H1 (cell line): ENCODE measurements at regions not wholly inside any gene's neighbourhood (a gene's known extent, or its start where the extent isn't known, plus 50 kb on each side); places are given as distances from the start of the nearest gene placed in this dataset.

ENCODE experiments used
- CTCF ChIA-PET: fragments of 300-600 bp; sonication (Branson Sonifier 250); formaldehyde crosslinking; loops from one replicate; lab custom pipeline; 2021; ENCODE audit not compliant: partially characterized antibody; lab: Charles Lee
- POLR2A ChIA-PET: fragments of 300-600 bp; sonication (Branson Sonifier 250); formaldehyde crosslinking; loops from one replicate; lab custom pipeline; 2021; ENCODE audit warnings: inconsistent platforms; ENCODE audit not compliant: partially characterized antibody; lab: Charles Lee
- DNase-seq, 2 experiments: peaks; one replicate each; pipeline versions ENCODE4 v3.0.0 to v3.0.0-alpha.2; 2010 to 2022; ENCODE audit warnings: low spot score in 2 of 2, low read depth in 1 of 2, mixed read lengths in 1 of 2
- FAIRE-seq: peaks from 2 replicates; lab custom pipeline; 2011; peaks lifted over from hg19 to GRCh38; lab: Jason Lieb, UNC
- H2AFZ ChIP-seq: 2 replicates; pipeline ENCODE4 v1.8.1; 2012; ENCODE audit warnings: low read length, inconsistent platforms
- H2AK5ac ChIP-seq: 2 replicates; pipeline ENCODE4 v1.6.1; 2013; ENCODE audit warnings: low read depth, low read length
- H2BK120ac ChIP-seq: replicated peaks from 2 replicates; pipeline ENCODE3; 2013; ENCODE audit warnings: low read depth, low read length, inconsistent platforms
- H2BK12ac ChIP-seq: 2 replicates; pipeline ENCODE4 v1.6.1; 2013; ENCODE audit warnings: low read depth, low read length
- H2BK15ac ChIP-seq: 2 replicates; pipeline ENCODE4 v1.6.1; 2013; ENCODE audit warnings: low read length
- H2BK20ac ChIP-seq: 2 replicates; pipeline ENCODE4 v1.6.1; 2013; ENCODE audit warnings: low read length
- H2BK5ac ChIP-seq: 2 replicates; pipeline ENCODE4 v1.6.1; 2013; ENCODE audit warnings: low read depth, low read length
- H3K14ac ChIP-seq: 2 replicates; pipeline ENCODE4 v1.6.1; 2013; ENCODE audit warnings: inconsistent platforms; ENCODE audit not compliant: insufficient read length
- H3K18ac ChIP-seq: 2 replicates; pipeline ENCODE4 v1.6.1; 2013; ENCODE audit warnings: low read length; ENCODE audit errors: extremely low read depth
- H3K23ac ChIP-seq: 2 replicates; pipeline ENCODE4 v1.6.1; 2013; ENCODE audit warnings: inconsistent platforms; ENCODE audit not compliant: insufficient read length
- H3K23me2 ChIP-seq: 2 replicates; pipeline ENCODE4 v1.6.1; 2013; ENCODE audit warnings: low read depth, low read length
- H3K27ac ChIP-seq: 2 replicates; pipeline ENCODE4 v1.6.1; 2011; ENCODE audit warnings: low read depth, low read length, inconsistent platforms
- H3K27me3 ChIP-seq, 4 experiments: replicated peaks in 1 of 4; 1 replicate in 1 of 4; 2 replicates in 3 of 4; pipeline versions ENCODE4 v1.6.1 to v1.8.1; 2011 to 2013; ENCODE audit warnings: low read length in 3 of 4, mild to moderate bottlenecking in 3 of 4, inconsistent platforms in 2 of 4, mixed read lengths in 2 of 4, moderate library complexity in 1 of 4; ENCODE audit not compliant: control insufficient read depth in 3 of 4, insufficient read depth in 3 of 4; ENCODE audit errors: extremely low read depth in 1 of 4
- H3K36me3 ChIP-seq, 4 experiments: 2 replicates each; pipeline versions ENCODE4 v1.6.1 to v1.8.1; 2011 to 2013; ENCODE audit warnings: mild to moderate bottlenecking in 4 of 4, low read length in 3 of 4, moderate library complexity in 2 of 4, control low read depth in 1 of 4, inconsistent platforms in 1 of 4; ENCODE audit not compliant: insufficient read depth in 4 of 4, control insufficient read depth in 2 of 4
- H3K4ac ChIP-seq: replicated peaks from 2 replicates; pipeline ENCODE3; 2013; ENCODE audit warnings: low read length, low read depth, mixed read lengths, inconsistent platforms; ENCODE audit not compliant: insufficient read length
- H3K4me1 ChIP-seq, 4 experiments: replicated peaks in 1 of 4; 1 replicate in 1 of 4; 2 replicates in 3 of 4; pipeline versions ENCODE4 v1.6.1 to v1.8.1; 2011 to 2013; ENCODE audit warnings: low read length in 3 of 4, inconsistent platforms in 2 of 4, mixed read lengths in 1 of 4; ENCODE audit not compliant: insufficient read depth in 4 of 4, control insufficient read depth in 3 of 4
- H3K4me2 ChIP-seq, 2 experiments: 2 replicates each; pipeline versions ENCODE4 v1.6.1 to v1.8.1; 2011 to 2013; ENCODE audit warnings: low read depth in 2 of 2, low read length in 2 of 2, control low read depth in 1 of 2, inconsistent platforms in 1 of 2, mild to moderate bottlenecking in 1 of 2; ENCODE audit not compliant: insufficient read depth in 1 of 2
- H3K4me3 ChIP-seq, 4 experiments: fragments of 200-600, 300-600 bp in 1 of 4; sonication (generic), shearing (Covaris generic), sonication (Bioruptor Twin) in 1 of 4; 2 replicates each; pipeline versions ENCODE4 v1.5.1 to v1.8.1; 2011 to 2016; ENCODE audit warnings: low read length in 4 of 4, low read depth in 3 of 4, control low read depth in 2 of 4, inconsistent platforms in 2 of 4, mild to moderate bottlenecking in 2 of 4, mixed read lengths in 1 of 4, moderate library complexity in 1 of 4; ENCODE audit not compliant: insufficient read depth in 2 of 4; ENCODE audit errors: extremely low read depth in 1 of 4
- H3K56ac ChIP-seq: replicated peaks from 2 replicates; pipeline ENCODE3; 2013; ENCODE audit warnings: low read depth, mild to moderate bottlenecking, mixed read lengths, low read length, inconsistent platforms; ENCODE audit not compliant: insufficient read length
- H3K79me1 ChIP-seq: 2 replicates; pipeline ENCODE4 v1.6.1; 2013; ENCODE audit warnings: low read depth, low read length, control low read depth
- H3K79me2 ChIP-seq, 2 experiments: 2 replicates each; pipeline versions ENCODE4 v1.6.1 to v1.8.1; 2012 to 2013; ENCODE audit warnings: low read length in 2 of 2, mild to moderate bottlenecking in 2 of 2, inconsistent platforms in 1 of 2; ENCODE audit not compliant: insufficient read depth in 2 of 2, control insufficient read depth in 1 of 2
- H3K9ac ChIP-seq, 4 experiments: replicated peaks in 1 of 4; 1 replicate in 1 of 4; 2 replicates in 3 of 4; pipeline versions ENCODE4 v1.6.1 to v1.8.1; 2011 to 2013; ENCODE audit warnings: low read depth in 3 of 4, low read length in 3 of 4, control low read depth in 2 of 4, mild to moderate bottlenecking in 2 of 4, moderate library complexity in 2 of 4, inconsistent platforms in 1 of 4; ENCODE audit errors: extremely low read depth in 1 of 4
- H3K9me3 ChIP-seq, 2 experiments: 2 replicates each; pipeline versions ENCODE4 v1.6.1 to v1.8.1; 2012 to 2013; ENCODE audit warnings: mild to moderate bottlenecking in 2 of 2, moderate library complexity in 2 of 2, control low read depth in 1 of 2, inconsistent platforms in 1 of 2, low read depth in 1 of 2, low read length in 1 of 2, mixed read lengths in 1 of 2; ENCODE audit not compliant: insufficient read depth in 2 of 2
- H4K20me1 ChIP-seq, 2 experiments: replicated peaks in 1 of 2; 2 replicates each; pipeline versions ENCODE3 to v1.8.1; 2011 to 2013; ENCODE audit warnings: inconsistent platforms in 2 of 2, low read length in 2 of 2, mild to moderate bottlenecking in 1 of 2; ENCODE audit not compliant: insufficient read depth in 2 of 2, control insufficient read depth in 1 of 2
- H4K5ac ChIP-seq: 2 replicates; pipeline ENCODE4 v1.6.1; 2013; ENCODE audit warnings: low read length, low read depth, mixed read lengths, inconsistent platforms; ENCODE audit not compliant: insufficient read length
- H4K8ac ChIP-seq: 2 replicates; pipeline ENCODE4 v1.8.0; 2013; ENCODE audit warnings: mild to moderate bottlenecking, moderate library complexity, low read length, inconsistent platforms; ENCODE audit not compliant: insufficient read depth; ENCODE audit errors: extremely low read depth
- H4K91ac ChIP-seq: replicated peaks from 2 replicates; pipeline ENCODE3; 2013; ENCODE audit warnings: low read length, mixed read lengths, inconsistent platforms; ENCODE audit not compliant: insufficient read length
- BACH1 ChIP-seq: IDR thresholded peaks from 2 replicates; pipeline ENCODE4 v1.6.1; 2012; ENCODE audit warnings: low read length, improper control_type of control experiment
- CBX5 ChIP-seq: fragments of 300-800, 300-1000 bp; sonication (generic); IDR thresholded peaks from 2 replicates; pipeline ENCODE4 v1.7.1; 2016; ENCODE audit warnings: antibody characterized with exemption, low read length, low read depth
- RAD21 ChIP-seq, 2 experiments: IDR thresholded peaks in 1 of 2; conservative IDR thresholded peaks in 1 of 2; 2 replicates each; pipeline ENCODE4 v1.6.1; 2011; ENCODE audit warnings: low read depth in 2 of 2, low read length in 2 of 2, improper control_type of control experiment in 1 of 2, inconsistent platforms in 1 of 2, mild to moderate bottlenecking in 1 of 2, moderate library complexity in 1 of 2
- WGBS, 2 experiments: shearing (Covaris generic) in 1 of 2; methylation state at CpG; one replicate each; pipeline versions ENCODE4 v1.1.6 to v1.1.7; 2013 to 2015; ENCODE audit warnings: low lambda C conversion rate in 2 of 2, mixed read lengths in 2 of 2, inconsistent platforms in 1 of 2, low coverage in 1 of 2, missing lambda C conversion rate in 1 of 2; ENCODE audit not compliant: insufficient replicate concordance in 2 of 2, insufficient coverage in 1 of 2, insufficient read length in 1 of 2; ENCODE audit errors: extremely low coverage in 1 of 2, missing lambda C conversion rate in 1 of 2; 5-methylcytosine and 5-hydroxymethylcytosine counted together

GRCh38 chr15:26156051-26156450 lies 292.9 kb upstream of the ATP10A start:
- no peak overlapping the region for H2BK120ac ChIP-seq
- no peak overlapping the region for H3K23ac ChIP-seq
- no peak overlapping the region for H4K8ac ChIP-seq
- H3K18ac ChIP-seq, result no peak overlapping the region
- no peak overlapping the region for H3K9ac ChIP-seq
- no peak overlapping the region for H2BK12ac ChIP-seq
- no peak overlapping the region for H3K4ac ChIP-seq
- ChIA-PET CTCF (interaction anchor here (0.7 to 1.8 kb wide), 5 partner anchors 17 to 370 kb away, joined by 3 to 5 read pairs (median 3); no protein-coding TSS in a partner anchor), POLR2A (no interaction called here)
- no peak overlapping the region for H4K5ac ChIP-seq
- no peak overlapping the region for H3K4me3 ChIP-seq
- H3K27me3 ChIP-seq, result no peaks in the 10 kb centered on the region
- no peak overlapping the region for H2AFZ ChIP-seq
- H2BK5ac ChIP-seq, result no peak overlapping the region
- H3K36me3 ChIP-seq, result no peaks in the 10 kb centered on the region
- no peak overlapping the region for H3K56ac ChIP-seq
- no peaks in the 10 kb centered on the region for H3K4me1 ChIP-seq
- no peak overlapping the region for H4K91ac ChIP-seq
- no peaks in the 10 kb centered on the region for H3K9me3 ChIP-seq
- no peak overlapping the region for H2BK15ac ChIP-seq
- H2BK20ac ChIP-seq, result no peak overlapping the region
- H3K79me2 ChIP-seq, result no peaks in the 10 kb centered on the region
- H3K4me2 ChIP-seq, result no peak overlapping the region
- no peak for FAIRE-seq
- 91% methylated on average over 4 of the region's 4 CpGs; no CpG with 5 or more reads in 1 of the 2 experiments for WGBS, 2 experiments
- no peak for DNase-seq
- H3K23me2 ChIP-seq, result no peaks in the 10 kb centered on the region
- H3K27ac ChIP-seq, result no peak overlapping the region
- TF ChIP-seq CBX5 (no peak), BACH1 (no peak), RAD21 (IDR thresholded peaks at IDR 0.05 in 1 of 2, conservative IDR thresholded peaks at IDR 0.05 in 1 of 2; ENCODE audit: low read depth in 2 of 2, low read length in 2 of 2) (no peak)
- H3K79me1 ChIP-seq, result no peaks in the 10 kb centered on the region
- no peaks in the 10 kb centered on the region for H4K20me1 ChIP-seq
- no peak overlapping the region for H2AK5ac ChIP-seq
- no peak overlapping the region for H3K14ac ChIP-seq
